ENCODE measurements at regions not wholly inside any gene's neighbourhood (a gene's known extent, or its start where the extent isn't known, plus 50 kb on each side); places are given as distances from the start of the nearest gene placed in this dataset.

- Mint-ChIP-seq H3K4me3 (peak overlapping the region; percentile 79 to 83), H3K9me3 (no peaks in the 10 kb centered on the region), H3K27ac (no peak overlapping the region), H3K27me3 (peaks cover 47 to 82% of the 10 kb centered on the region in 2 donors), H3K36me3 (ENCODE audit: insufficient read depth) (no peaks in the 10 kb centered on the region), H3K4me1 (ENCODE audit: low read depth in 2 of 2) (peaks cover 12 to 16% of the 10 kb centered on the region in 2 donors)
- DNase-seq, result no peak
- no peak for ATAC-seq (replicated peaks)
Observed at GRCh38 chr9:88077071-88077617, 61.1 kb downstream of the SPATA31C2 start.

- H3K36me3 Mint-ChIP-seq (ENCODE audit: insufficient read depth), result no peaks in the 10 kb centered on the region
- no peak for DNase-seq
- peaks cover 12 to 16% of the 10 kb centered on the region in 2 donors for H3K4me1 Mint-ChIP-seq (ENCODE audit: low read depth in 2 of 2)
- no peaks in the 10 kb centered on the region for H3K9me3 Mint-ChIP-seq
- peak; percentile 29 for ATAC-seq (replicated peaks)
- H3K4me3 Mint-ChIP-seq, result peak overlapping the region; percentile 79 to 83
- no peak overlapping the region for H3K27ac Mint-ChIP-seq
- H3K27me3 Mint-ChIP-seq, result peaks cover 53 to 88% of the 10 kb centered on the region in 2 donors
Observed at GRCh38 chr9:88076286-88077070, 61.8 kb downstream of the SPATA31C2 start.

- ATAC-seq (replicated peaks), result no peak
- peaks cover 12 to 16% of the 10 kb centered on the region in 2 donors for H3K4me1 Mint-ChIP-seq (ENCODE audit: low read depth in 2 of 2)
- no peaks in the 10 kb centered on the region for H3K36me3 Mint-ChIP-seq (ENCODE audit: insufficient read depth)
- DNase-seq, result no peak
- no peak overlapping the region for H3K27ac Mint-ChIP-seq
- peak overlapping the region; percentile 79 to 83 for H3K4me3 Mint-ChIP-seq
- peaks cover 59 to 94% of the 10 kb centered on the region in 2 donors for H3K27me3 Mint-ChIP-seq
- H3K9me3 Mint-ChIP-seq, result no peaks in the 10 kb centered on the region
Observed at GRCh38 chr9:88075966-88076285, 62.3 kb downstream of the SPATA31C2 start.

- DNase-seq (no peak), ATAC-seq (replicated peaks) (no peak)
- Mint-ChIP-seq H3K9me3 (no peaks in the 10 kb centered on the region), H3K36me3 (ENCODE audit: insufficient read depth) (no peaks in the 10 kb centered on the region), H3K4me1 (ENCODE audit: low read depth in 2 of 2) (peaks cover 12 to 16% of the 10 kb centered on the region in 2 donors), H3K27me3 (peaks cover 63 to 95% of the 10 kb centered on the region in 2 donors), H3K27ac (no peak overlapping the region), H3K4me3 (peak overlapping the region; percentile 79 to 83)
Observed at GRCh38 chr9:88075506-88075905, 62.8 kb downstream of the SPATA31C2 start.

- Mint-ChIP-seq H3K27me3 (peaks cover 61 to 95% of the 10 kb centered on the region in 2 donors), H3K27ac (no peak overlapping the region), H3K36me3 (ENCODE audit: insufficient read depth) (no peaks in the 10 kb centered on the region), H3K9me3 (no peaks in the 10 kb centered on the region), H3K4me3 (no peak overlapping the region), H3K4me1 (ENCODE audit: low read depth in 2 of 2) (peaks cover 12 to 16% of the 10 kb centered on the region in 2 donors)
- ATAC-seq (replicated peaks), result no peak
- no peak for DNase-seq
Observed at GRCh38 chr9:88074931-88075330, 63.3 kb downstream of the SPATA31C2 start.

GRCh38 chr9:88072831-88073375, 65.4 kb downstream of the SPATA31C2 start:
- H3K27ac Mint-ChIP-seq, result no peak overlapping the region
- peaks cover 60 to 85% of the 10 kb centered on the region in 2 donors for H3K27me3 Mint-ChIP-seq
- no peaks in the 10 kb centered on the region for H3K36me3 Mint-ChIP-seq (ENCODE audit: insufficient read depth)
- H3K4me1 Mint-ChIP-seq (ENCODE audit: low read depth in 2 of 2), result peaks cover 12 to 16% of the 10 kb centered on the region in 2 donors
- ATAC-seq (replicated peaks) (no peak), DNase-seq (no peak)
- no peak overlapping the region for H3K4me3 Mint-ChIP-seq
- H3K9me3 Mint-ChIP-seq, result no peaks in the 10 kb centered on the region

GRCh38 chr9:88071331-88071730, 66.9 kb downstream of the SPATA31C2 start:
- H3K36me3 Mint-ChIP-seq (ENCODE audit: insufficient read depth), result no peaks in the 10 kb centered on the region
- ATAC-seq (replicated peaks), result no peak
- H3K27me3 Mint-ChIP-seq, result peaks cover 62 to 85% of the 10 kb centered on the region in 2 donors
- DNase-seq, result no peak
- H3K9me3 Mint-ChIP-seq, result no peaks in the 10 kb centered on the region
- no peak overlapping the region for H3K27ac Mint-ChIP-seq
- H3K4me1 Mint-ChIP-seq (ENCODE audit: low read depth in 2 of 2), result peaks cover 5% of the 10 kb centered on the region in 2 donors
- no peak overlapping the region for H3K4me3 Mint-ChIP-seq

- H3K27me3 Mint-ChIP-seq, result peaks cover 27 to 45% of the 10 kb centered on the region in 2 donors
- H3K4me3 Mint-ChIP-seq, result no peak overlapping the region
- no peaks in the 10 kb centered on the region for H3K36me3 Mint-ChIP-seq (ENCODE audit: insufficient read depth)
- no peaks in the 10 kb centered on the region for H3K4me1 Mint-ChIP-seq (ENCODE audit: low read depth in 2 of 2)
- no peak overlapping the region for H3K27ac Mint-ChIP-seq
- DNase-seq (no peak), ATAC-seq (replicated peaks) (no peak)
- no peaks in the 10 kb centered on the region for H3K9me3 Mint-ChIP-seq
Observed at GRCh38 chr9:88065619-88066018, 72.7 kb downstream of the SPATA31C2 start.

- Mint-ChIP-seq H3K9me3 (no peaks in the 10 kb centered on the region), H3K4me3 (no peak overlapping the region)
Observed at GRCh38 chr9:88064554-88064953, 73.7 kb downstream of the SPATA31C2 start.

GRCh38 chr9:88060746-88061145, 77.5 kb downstream of the SPATA31C2 start:
- H3K27me3 Mint-ChIP-seq, result peaks cover 10 to 11% of the 10 kb centered on the region in 2 donors
- no peaks in the 10 kb centered on the region for H3K9me3 Mint-ChIP-seq
- no peaks in the 10 kb centered on the region for H3K36me3 Mint-ChIP-seq (ENCODE audit: insufficient read depth)
- no peaks in the 10 kb centered on the region for H3K4me1 Mint-ChIP-seq (ENCODE audit: low read depth in 2 of 2)
- ATAC-seq (replicated peaks) (no peak), DNase-seq (no peak)
- no peak overlapping the region for H3K27ac Mint-ChIP-seq
- H3K4me3 Mint-ChIP-seq, result no peak overlapping the region

More at GRCh38 chr9:88064554-88064953, 73.7 kb downstream of the SPATA31C2 start:
- H3K27me3 Mint-ChIP-seq, result peaks cover 23 to 34% of the 10 kb centered on the region in 2 donors
- H3K4me1 Mint-ChIP-seq (ENCODE audit: low read depth in 2 of 2), result no peaks in the 10 kb centered on the region
- no peaks in the 10 kb centered on the region for H3K36me3 Mint-ChIP-seq (ENCODE audit: insufficient read depth)
- no peak for DNase-seq
- H3K27ac Mint-ChIP-seq, result no peak overlapping the region
- ATAC-seq (replicated peaks), result no peak

GRCh38 chr9:88059469-88059868, 78.8 kb downstream of the SPATA31C2 start:
- no peaks in the 10 kb centered on the region for H3K36me3 Mint-ChIP-seq (ENCODE audit: insufficient read depth)
- peaks cover 9 to 18% of the 10 kb centered on the region in 2 donors for H3K27me3 Mint-ChIP-seq

GRCh38 chr9:88056876-88057275, 81.4 kb downstream of the SPATA31C2 start:
- no peak for ATAC-seq (replicated peaks)
- Mint-ChIP-seq H3K27ac (no peak overlapping the region), H3K36me3 (ENCODE audit: insufficient read depth) (no peaks in the 10 kb centered on the region), H3K4me3 (no peak overlapping the region), H3K27me3 (peaks cover 9 to 21% of the 10 kb centered on the region in 2 donors), H3K9me3 (no peaks in the 10 kb centered on the region), H3K4me1 (ENCODE audit: low read depth in 2 of 2) (no peaks in the 10 kb centered on the region)
- DNase-seq, result no peak

More at GRCh38 chr9:88059469-88059868, 78.8 kb downstream of the SPATA31C2 start:
- DNase-seq (no peak), ATAC-seq (replicated peaks) (no peak)
- no peak overlapping the region for H3K4me3 Mint-ChIP-seq
- no peaks in the 10 kb centered on the region for H3K9me3 Mint-ChIP-seq
- H3K27ac Mint-ChIP-seq, result no peak overlapping the region
- no peaks in the 10 kb centered on the region for H3K4me1 Mint-ChIP-seq (ENCODE audit: low read depth in 2 of 2)

- no peaks in the 10 kb centered on the region for H3K9me3 Mint-ChIP-seq
- no peak overlapping the region for H3K27ac Mint-ChIP-seq
- DNase-seq, result no peak
- H3K4me1 Mint-ChIP-seq (ENCODE audit: low read depth in 2 of 2), result peaks cover 0 to 4% of the 10 kb centered on the region in 2 donors
- no peaks in the 10 kb centered on the region for H3K36me3 Mint-ChIP-seq (ENCODE audit: insufficient read depth)
- peaks cover 9 to 31% of the 10 kb centered on the region in 2 donors for H3K27me3 Mint-ChIP-seq
- H3K4me3 Mint-ChIP-seq, result no peak overlapping the region
- ATAC-seq (replicated peaks), result no peak
Observed at GRCh38 chr9:88053856-88054501, 79.6 kb upstream of the CDK20 start.
